MCF 10A (cell line): ENCODE measurements at regions not wholly inside any gene's neighbourhood (a gene's known extent, or its start where the extent isn't known, plus 50 kb on each side); places are given as distances from the start of the nearest gene placed in this dataset.

Source experiments
- BruUV-seq: library from RNA; stranded (reverse); fragments of 400-500 nt; replicated peaks from 2 replicates; lab custom pipeline; 2021; lab: Mats Ljungman, UMichigan
- CTCF ChIA-PET: fragments of 300-600 bp; sonication (Branson Sonifier 250); formaldehyde crosslinking; extraction: SDS; loops from one replicate; lab custom pipeline; 2021; ENCODE audit warnings: antibody characterized with exemption, inconsistent platforms; lab: Yijun Ruan, JAX
- POLR2A ChIA-PET: fragments of 300-600, 350-650 bp; sonication (Branson Sonifier 250); formaldehyde crosslinking; extraction: SDS; loops from one replicate; lab custom pipeline; 2020; ENCODE audit warnings: antibody characterized with exemption, inconsistent platforms; lab: Yijun Ruan, JAX
- DNase-seq: peaks from one replicate; pipeline ENCODE4 v3.0.0-alpha.2; 2018; ENCODE audit not compliant: unreplicated experiment
- H3K27ac Mint-ChIP-seq: one replicate; pipeline ENCODE4 v1.8.0; 2022; ENCODE audit warnings: mild to moderate bottlenecking, low read depth, mixed read lengths; ENCODE audit not compliant: unreplicated experiment
- H3K27me3 Mint-ChIP-seq: one replicate; pipeline ENCODE4 v1.8.0; 2022; ENCODE audit warnings: mixed read lengths; ENCODE audit not compliant: insufficient read depth, unreplicated experiment
- H3K36me3 Mint-ChIP-seq: one replicate; pipeline ENCODE4 v1.8.0; 2022; ENCODE audit warnings: mild to moderate bottlenecking, moderate library complexity, mixed read lengths; ENCODE audit not compliant: insufficient read depth, unreplicated experiment
- H3K4me1 Mint-ChIP-seq: one replicate; pipeline ENCODE4 v1.8.0; 2022; ENCODE audit warnings: mixed read lengths; ENCODE audit not compliant: insufficient read depth, unreplicated experiment
- H3K4me3 Mint-ChIP-seq: one replicate; pipeline ENCODE4 v1.8.0; 2022; ENCODE audit warnings: mild to moderate bottlenecking, moderate library complexity, mixed read lengths; ENCODE audit not compliant: unreplicated experiment
- H3K9me3 Mint-ChIP-seq: one replicate; pipeline ENCODE4 v1.8.0; 2022; ENCODE audit warnings: mixed read lengths; ENCODE audit not compliant: unreplicated experiment
- CTCF ChIP-seq: fragments of 200-600 bp; IDR thresholded peaks from one replicate; pipeline ENCODE4 v1.8.0; 2022; ENCODE audit warnings: antibody characterized with exemption, mild to moderate bottlenecking; ENCODE audit not compliant: unreplicated experiment
- intact Hi-C: fragments of 100-400 bp; cut with micrococcal nuclease; formaldehyde crosslinking; loops from 2 replicates; pipeline ENCODE4 v1.14.1; 2022

- DNase-seq: no peak
- CTCF ChIA-PET: no interaction called here
- no peak overlapping the region for H3K27ac Mint-ChIP-seq
- POLR2A ChIA-PET: no interaction called here
- H3K4me3 Mint-ChIP-seq: no peak overlapping the region
- BruUV-seq: no TSS peak
- H3K9me3 Mint-ChIP-seq: no peaks in the 10 kb centered on the region
- intact Hi-C loops: no loop called here
- no peaks in the 10 kb centered on the region for H3K27me3 Mint-ChIP-seq
- peaks cover 8% of the 10 kb centered on the region for H3K4me1 Mint-ChIP-seq
- no peaks in the 10 kb centered on the region for H3K36me3 Mint-ChIP-seq
- no peak for TF ChIP-seq CTCF
These were observed 224.4 kb upstream of the HTR2A start for GRCh38 chr13:47121092-47121763.

GRCh38 chr13:47120282-47120681 is 223.4 kb upstream of the HTR2A start:
- no peak for DNase-seq
- no TSS peak for BruUV-seq
- Mint-ChIP-seq H3K36me3 (no peaks in the 10 kb centered on the region), H3K9me3 (no peaks in the 10 kb centered on the region), H3K4me3 (no peak overlapping the region), H3K4me1 (peaks cover 8% of the 10 kb centered on the region), H3K27me3 (no peaks in the 10 kb centered on the region), H3K27ac (no peak overlapping the region)
- CTCF ChIA-PET: no interaction called here
- no peak for TF ChIP-seq CTCF
- intact Hi-C loops: no loop called here
- POLR2A ChIA-PET: interaction anchor here (0.5 kb wide), 1 partner anchor 558 kb away, joined by 3 read pairs; no protein-coding TSS in a partner anchor

- no peak for DNase-seq
- TF ChIP-seq CTCF: no peak
- Mint-ChIP-seq H3K4me3 (no peak overlapping the region), H3K36me3 (no peaks in the 10 kb centered on the region), H3K27me3 (no peaks in the 10 kb centered on the region), H3K9me3 (no peaks in the 10 kb centered on the region), H3K4me1 (peaks cover 8% of the 10 kb centered on the region), H3K27ac (no peak overlapping the region)
- BruUV-seq: no TSS peak
- POLR2A ChIA-PET: no interaction called here
- intact Hi-C loops: no loop called here
- CTCF ChIA-PET: no interaction called here
These were observed 222.9 kb upstream of the HTR2A start for GRCh38 chr13:47119575-47120235.

- H3K4me3 Mint-ChIP-seq: no peak overlapping the region
- no TSS peak for BruUV-seq
- ChIA-PET POLR2A (no interaction called here), CTCF (no interaction called here)
- H3K27ac Mint-ChIP-seq: no peak overlapping the region
- peak; percentile 53 for DNase-seq
- peaks cover 17% of the 10 kb centered on the region for H3K4me1 Mint-ChIP-seq
- H3K27me3 Mint-ChIP-seq: no peaks in the 10 kb centered on the region
- TF ChIP-seq CTCF: no peak
- H3K9me3 Mint-ChIP-seq: no peaks in the 10 kb centered on the region
- intact Hi-C loops: no loop called here
- H3K36me3 Mint-ChIP-seq: no peaks in the 10 kb centered on the region
These were observed 220.4 kb upstream of the HTR2A start for GRCh38 chr13:47117268-47117667.
